Hematopoietic multipotent progenitor cell treated with erythropoietin and hydrocortisone succinate and interleukin-3 and kit ligand, for 15 days (in vitro differentiated cells): ENCODE measurements at regions not wholly inside any gene's neighbourhood (a gene's known extent, or its start where the extent isn't known, plus 50 kb on each side); places are given as distances from the start of the nearest gene placed in this dataset.
"Not testable (repeated sequence)": the region's sequence is repeated elsewhere in the genome, so short reads cannot be mapped to it uniquely, and the experiment has no call there.

Experiments
- DNase-seq: peaks from one replicate; pipeline ENCODE4 v3.0.0-alpha.2; 2015; ENCODE audit warnings: low spot score

DNA sequence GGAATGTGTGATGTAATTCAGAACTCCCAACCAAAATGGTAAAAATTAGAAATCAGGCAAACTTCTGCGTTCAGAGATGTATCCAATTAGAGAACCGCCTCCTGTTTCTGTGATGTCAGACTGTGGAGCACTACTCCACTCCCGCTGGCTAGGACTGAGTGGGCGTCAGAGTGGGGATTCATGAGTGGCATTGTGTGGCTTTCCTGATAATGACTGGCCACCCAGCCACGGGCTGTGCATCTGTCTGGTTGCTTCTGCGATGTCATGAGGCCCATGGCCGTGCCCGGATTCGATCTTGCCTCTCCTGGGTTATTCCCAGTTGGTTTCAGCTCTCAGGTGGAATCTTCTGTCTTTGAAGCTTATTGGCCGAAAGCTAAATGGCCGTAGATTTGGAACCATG lies 87.1 kb upstream of the KCNA1 start:
- DNase-seq = no peak

DNA sequence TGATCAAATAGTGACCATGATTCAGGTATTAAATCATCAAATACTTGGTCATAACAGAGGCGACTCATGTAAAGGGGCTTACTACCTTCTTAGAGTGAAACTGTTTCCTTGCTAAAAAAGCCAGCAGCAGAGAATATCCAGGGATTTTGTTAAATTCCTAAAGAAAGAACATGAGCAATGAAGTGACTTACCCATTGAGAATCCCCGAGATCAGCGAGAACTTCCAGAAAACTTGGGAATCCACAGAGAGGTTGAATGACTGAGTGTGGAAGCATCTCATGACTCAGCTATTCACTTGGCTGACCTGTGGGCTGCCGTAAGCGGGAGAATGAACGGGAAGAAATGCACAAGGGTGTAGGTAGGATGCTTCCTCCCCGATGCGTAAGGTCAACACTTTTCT lies 85.3 kb upstream of the KCNA1 start:
- no peak for DNase-seq

DNA sequence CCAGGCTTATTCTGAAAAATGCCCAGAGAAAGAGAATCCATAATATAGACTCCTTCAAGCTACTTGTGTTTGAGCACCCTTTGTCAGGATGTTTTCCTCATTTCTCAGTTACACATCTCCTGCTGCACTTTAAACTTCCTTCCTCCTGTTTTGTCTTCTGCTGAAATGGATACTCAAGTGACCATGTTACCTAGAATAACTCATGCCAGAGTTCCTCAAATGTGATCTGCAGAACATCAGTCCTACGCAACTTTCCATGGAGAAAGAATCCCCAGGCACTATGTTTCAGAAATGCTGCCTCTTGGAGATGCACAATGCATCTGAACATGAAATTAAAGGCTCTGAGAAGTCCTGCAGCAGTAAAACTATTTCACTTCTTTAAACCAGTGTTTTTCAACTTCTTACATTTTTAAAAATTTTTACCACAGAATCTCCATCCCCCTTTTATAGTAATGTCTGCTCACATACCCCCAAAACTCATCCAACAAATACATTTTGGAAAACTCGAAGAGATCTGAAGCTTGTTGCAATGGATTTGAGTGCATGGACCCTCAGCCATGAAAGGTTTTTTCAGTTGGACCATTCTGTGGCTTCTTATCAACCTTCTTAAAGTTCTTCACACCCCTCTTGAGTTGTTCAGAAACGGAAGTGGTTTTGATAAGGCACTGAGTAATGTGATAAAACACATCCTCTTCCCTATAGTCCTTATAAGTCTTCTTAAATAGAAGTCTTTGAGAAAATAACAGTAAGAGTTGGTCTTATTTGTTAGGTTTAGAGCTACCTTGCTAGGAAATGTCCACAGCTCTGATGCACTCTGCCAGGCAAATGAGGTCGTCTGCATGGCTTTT lies 84.5 kb upstream of the KCNA1 start:
- no peak for DNase-seq

DNA sequence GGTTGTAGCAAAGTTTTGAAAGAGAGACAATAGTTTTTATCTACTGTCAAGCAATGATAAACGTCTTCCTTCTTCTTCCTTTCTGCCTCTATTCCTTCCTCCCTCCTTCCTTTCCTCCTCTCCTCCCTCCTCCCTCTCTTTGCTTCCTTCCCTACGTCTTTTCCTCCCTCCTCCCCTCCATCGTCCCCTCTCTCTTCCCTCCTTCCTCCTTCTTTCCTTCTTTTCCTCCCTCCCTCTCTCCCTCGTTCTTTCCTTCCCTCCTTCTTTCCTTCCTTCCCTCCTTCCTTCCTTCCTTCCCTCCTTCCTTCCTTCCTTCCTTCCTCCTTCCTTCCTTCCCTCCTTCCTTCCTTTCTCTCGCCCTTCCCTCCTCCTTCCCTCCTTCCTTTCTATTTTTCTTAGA lies 82.8 kb upstream of the KCNA1 start:
- no peak for DNase-seq

DNA sequence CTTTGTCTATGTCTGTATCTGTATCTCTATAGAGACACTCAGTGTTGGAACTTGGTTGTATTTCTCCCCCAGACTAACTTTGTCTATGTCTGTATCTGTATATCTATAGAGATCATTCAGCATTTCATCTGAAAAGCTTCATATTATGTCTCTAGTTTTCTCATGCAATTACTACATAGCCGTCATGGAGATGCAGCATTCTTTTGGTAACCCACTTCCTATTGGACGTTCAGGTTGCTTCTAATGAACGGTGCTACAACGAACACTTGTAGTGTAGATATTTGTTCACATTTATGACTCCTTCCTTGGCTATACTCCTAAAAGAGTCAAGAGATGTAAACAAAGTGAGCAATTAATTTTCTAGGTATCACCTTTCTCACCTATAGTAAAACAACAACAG lies 81.5 kb upstream of the KCNA1 start:
- no peak for DNase-seq

DNA sequence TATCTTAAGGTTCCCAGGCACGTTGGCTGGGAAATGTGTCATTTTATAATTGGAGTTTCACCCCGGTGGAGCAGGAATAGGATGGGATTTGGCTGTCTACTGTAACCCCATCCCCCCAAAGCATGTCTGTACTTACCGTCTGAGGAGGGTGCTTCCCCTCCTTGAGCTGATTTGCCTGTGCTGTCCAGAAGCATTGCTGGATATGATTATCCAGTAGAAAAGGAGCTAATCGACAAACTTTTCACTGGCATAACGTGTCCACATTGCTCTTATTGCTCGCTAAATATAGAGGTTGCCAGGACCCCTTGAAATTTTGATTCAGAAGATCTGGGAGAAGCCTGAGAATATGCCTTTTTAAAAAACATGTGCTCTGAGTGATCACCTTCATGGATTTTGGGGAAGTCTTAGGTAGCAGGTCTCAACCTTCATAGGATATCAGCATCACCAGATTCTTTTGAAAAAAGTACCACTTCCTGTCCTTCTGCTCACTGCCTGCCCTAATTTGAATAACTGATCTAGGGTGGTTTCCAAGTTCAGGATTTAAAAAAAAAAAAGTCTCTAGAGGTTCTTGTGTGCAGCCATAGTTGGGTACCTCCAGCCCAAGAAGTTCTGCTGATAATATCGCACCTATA lies 80.4 kb upstream of the KCNA1 start:
- no peak for DNase-seq

DNA sequence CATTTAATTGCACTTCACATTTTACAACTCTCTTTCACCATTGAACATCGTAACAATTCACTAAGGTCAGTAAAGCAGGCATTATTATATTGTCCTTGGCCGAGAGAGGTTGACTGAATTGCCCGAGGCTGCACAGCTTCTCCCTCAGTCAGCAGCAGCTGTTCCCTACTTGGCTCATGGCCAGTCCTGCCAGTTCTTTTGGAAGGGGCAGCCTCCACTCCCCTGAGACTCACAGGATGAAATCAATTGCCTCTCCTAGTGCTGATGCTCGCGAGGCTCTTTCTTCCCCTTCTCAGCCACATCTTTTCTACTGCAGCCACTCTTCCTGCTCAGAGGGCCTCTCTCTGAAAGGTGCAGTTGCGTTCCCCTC lies 79.9 kb upstream of the KCNA1 start:
- no peak for DNase-seq

DNA sequence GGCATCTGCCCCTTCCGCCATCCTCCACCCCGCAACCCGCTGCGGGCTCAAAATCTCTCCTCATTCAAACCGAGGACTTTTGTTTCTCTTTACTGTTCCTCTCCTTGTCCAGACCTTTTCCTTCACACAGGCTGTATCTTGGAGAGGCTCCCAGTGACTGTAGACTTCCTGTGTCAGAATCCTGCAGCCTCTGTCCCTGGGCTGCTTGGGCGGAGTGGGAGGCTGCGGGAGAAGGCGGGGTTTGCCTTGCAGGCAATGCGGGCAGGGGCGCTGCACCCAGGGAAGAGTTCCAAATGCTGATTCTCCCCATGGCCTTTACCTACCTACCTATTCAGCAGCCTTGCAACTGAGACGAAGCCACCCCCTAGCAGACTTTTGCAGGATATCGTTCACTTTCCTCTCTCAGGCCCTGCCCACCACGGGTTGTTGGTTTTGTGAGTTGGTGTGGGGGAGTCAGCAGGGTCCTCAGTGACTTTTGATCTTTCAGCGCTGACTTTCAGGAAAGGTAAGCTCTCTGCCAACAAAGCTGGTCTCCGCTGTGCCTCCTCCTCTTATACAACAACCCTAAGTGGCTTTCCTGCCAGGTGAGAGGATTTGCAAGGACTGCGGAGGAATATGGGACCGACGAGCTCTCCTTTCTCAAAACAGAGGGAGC lies 79.0 kb upstream of the KCNA1 start:
- no peak for DNase-seq

DNA sequence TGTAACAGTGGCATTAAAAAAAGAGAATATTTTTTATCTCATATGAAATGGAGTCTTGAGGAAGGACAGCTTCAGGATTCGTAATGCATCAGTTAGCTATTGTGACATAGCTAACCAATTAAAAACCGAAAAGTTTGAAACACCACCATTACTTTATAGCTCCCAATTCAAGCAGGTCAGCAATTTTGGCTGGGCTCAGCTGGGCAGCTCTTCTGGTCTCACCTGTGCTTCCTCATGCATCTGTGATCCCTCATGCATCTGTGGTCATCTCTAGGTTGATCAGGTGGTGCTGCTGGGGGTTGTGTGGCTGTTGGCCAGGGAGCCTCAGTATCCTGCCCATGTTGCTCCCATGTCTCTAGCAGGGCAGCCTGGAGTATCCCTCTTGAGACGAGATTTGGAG lies 76.7 kb upstream of the KCNA1 start:
- no peak for DNase-seq

DNA sequence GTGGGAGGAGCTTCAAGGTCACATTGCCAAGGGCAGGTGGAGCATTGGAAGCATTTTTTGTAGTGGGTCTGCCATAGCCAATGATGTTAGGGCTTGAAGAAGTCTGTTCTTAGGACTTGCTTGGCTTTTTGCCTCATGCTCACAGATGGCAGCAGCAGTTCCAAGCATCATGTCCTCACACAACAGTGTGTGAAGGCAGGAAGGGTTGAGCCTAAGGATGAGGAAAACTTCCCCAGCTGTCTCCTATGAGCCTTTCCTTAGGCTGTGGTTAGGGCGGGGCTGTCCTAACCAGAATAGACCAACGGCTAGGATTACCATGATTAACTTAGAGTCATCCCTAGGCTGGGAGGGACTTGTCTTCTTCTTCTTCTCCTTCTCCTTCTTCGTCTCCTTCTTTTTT lies 76.2 kb upstream of the KCNA1 start:
- DNase-seq = no peak

DNA sequence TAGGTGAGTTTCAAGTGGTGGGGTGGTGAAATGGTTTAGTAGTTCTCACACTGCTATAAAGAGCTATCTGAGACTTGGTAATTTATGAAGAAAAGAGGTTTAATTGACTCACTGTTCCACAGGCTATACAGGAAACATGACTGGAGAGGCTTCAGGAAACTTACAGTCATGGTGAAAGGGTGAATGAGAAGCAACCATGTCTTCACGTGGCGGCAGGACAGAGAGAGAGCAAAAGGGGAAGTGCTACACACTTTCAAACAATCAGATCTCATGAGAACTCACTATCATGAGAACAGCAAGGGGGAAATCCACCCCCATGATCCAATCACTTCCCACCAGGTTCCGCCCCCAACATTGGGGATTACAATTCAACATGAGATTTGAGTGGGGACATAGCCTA lies 67.3 kb upstream of the KCNA1 start:
- not testable (repeated sequence) for DNase-seq

DNA sequence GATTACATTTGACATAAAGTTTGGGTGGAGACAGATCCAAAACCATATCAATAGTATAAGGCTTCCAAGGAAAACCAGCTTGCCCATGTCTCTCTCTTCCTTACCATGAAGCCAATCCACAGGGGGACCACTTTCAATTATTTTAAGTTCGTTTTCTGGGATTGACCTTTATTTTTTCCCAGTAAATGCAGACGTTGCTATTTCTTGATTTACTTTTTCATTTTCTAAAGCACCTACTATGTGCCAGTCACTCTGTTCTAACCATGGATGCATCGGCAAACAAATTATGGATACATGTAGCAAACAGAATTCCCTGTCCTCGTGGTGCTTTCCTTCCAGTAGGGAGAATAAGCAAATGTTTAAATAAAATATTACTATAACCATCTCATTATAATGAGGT lies 65.8 kb upstream of the KCNA1 start:
- no peak for DNase-seq

DNA sequence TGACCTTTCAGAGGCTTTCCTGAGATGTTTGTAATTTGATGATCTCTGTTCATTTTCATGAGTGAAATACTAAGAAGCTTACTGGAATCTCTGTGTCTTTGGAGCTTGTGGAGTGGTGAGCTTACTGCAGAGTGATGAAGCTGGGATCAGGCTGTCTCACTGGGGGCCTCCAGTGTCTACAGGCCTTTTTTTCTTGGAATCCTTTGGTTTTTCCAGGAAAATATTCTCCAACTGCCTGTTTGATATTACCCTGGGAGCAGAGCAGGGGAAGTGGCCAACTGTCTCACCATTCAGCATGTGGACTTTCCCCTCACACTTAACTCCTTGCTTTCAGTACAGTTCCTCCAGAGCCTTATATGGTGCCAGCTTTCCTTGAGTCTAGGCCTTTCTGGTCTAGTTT lies 62.0 kb upstream of the KCNA1 start:
- no peak for DNase-seq

DNA sequence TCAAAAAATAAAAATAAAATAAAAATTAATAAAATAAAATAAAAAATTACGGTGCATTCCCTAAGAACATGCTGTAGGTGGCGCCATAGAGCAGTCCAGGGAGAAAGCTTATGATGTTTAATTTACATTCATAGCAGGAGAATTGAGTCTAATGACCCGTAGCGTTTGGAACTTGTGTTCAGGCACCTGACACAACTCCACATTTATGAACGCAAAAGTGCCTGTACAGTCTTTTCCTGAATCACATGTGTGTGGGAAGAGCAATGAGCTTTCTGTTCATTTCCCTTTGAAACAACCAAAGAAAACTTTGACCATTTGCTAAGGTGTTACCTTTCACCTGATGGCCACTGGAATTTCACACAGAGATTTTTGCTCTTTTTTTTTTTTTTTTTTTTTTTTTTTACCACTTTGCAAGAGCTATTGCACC lies 60.6 kb upstream of the KCNA1 start:
- peak; percentile 22 for DNase-seq

DNA sequence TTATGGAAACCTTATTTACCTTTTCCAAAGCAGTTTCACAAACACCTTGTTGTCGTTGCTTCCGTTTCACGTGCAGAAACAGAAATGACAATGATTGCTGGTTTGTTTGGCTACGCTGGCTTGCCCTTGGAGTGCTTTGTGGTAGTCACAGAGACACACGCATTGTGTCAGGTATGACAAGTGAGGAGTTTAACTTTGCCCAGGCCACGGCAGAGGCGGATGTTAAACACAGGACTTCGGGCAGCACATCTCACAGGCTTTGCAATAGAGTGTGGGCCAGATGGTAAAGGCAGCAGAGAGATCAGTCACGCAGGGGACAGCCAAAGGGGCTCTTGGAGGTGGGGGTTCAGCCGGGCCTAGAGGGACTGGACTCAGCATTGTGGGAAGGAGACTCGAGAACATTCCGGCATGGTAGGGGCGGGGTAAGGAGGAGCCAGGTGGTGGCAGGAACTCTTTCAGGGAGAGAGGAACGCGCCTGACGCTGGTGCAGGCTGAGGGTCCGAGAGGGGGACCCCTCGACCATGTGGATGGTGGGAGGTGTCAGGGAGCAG lies 59.8 kb upstream of the KCNA1 start:
- no peak for DNase-seq

DNA sequence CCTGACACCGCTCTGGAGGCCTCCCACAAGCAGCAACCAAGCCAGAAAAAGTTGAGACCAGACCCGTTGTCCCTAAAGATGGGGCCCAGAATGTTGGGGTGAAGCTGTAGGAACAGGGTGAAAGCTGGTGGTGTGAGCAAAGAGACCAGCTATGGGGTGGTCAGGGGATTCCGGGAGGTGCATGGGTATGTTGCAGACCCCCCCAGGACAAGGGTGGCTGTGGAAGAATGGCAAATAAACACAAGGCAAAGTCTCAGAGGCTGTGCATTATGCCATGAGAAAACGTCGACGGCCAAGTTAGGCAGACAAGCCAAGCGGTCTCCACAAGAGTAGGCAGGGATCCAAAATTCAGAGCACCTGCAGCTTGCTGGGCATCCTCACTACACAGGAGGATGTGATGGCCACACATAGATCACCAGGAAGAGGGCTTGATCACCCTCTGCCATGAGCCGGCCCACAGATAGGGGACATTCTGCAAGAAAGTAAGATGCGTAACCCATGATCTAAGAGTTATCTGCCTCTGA lies 58.8 kb upstream of the KCNA1 start:
- DNase-seq = no peak

DNA sequence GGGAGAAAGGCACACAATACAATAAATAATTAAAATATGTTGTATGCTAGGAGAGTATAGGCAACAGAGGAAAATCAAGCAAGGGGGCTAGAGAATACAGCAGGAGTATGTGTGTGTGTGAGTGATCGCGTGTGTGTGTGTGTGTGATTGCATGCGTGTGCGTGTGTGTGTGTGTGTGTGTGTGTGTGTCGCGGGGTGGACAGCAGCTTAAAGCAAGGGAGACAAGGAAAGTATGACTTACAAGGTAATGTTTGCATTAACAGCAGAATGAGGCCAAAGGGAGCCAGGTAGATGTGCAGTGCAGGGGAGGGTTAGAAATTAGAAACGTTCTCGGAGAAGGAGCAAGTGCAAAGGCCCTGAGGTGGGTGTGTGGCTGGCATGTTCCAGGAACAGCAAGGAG lies 57.4 kb upstream of the KCNA1 start:
- DNase-seq = no peak

DNA sequence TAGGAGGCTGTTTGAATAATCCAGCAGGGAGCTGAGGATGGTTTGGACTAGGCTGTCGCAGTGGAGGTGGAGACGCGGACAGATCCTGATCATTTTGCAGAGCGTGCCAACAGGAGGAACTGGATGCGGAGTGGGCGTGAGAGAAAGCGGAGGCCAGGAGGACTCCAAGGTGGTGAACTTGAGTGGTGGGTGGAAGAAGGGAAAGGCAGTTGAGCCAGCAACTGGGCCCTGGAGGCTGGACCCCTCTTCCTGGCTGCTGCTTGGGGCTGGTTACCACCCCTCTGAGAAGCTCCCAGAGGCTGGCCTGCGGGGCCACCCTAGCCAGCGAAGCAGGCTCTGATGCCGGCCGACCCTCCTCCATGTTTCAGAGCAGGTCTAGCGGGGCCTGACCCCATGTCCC lies 56.8 kb upstream of the KCNA1 start:
- DNase-seq = no peak

DNA sequence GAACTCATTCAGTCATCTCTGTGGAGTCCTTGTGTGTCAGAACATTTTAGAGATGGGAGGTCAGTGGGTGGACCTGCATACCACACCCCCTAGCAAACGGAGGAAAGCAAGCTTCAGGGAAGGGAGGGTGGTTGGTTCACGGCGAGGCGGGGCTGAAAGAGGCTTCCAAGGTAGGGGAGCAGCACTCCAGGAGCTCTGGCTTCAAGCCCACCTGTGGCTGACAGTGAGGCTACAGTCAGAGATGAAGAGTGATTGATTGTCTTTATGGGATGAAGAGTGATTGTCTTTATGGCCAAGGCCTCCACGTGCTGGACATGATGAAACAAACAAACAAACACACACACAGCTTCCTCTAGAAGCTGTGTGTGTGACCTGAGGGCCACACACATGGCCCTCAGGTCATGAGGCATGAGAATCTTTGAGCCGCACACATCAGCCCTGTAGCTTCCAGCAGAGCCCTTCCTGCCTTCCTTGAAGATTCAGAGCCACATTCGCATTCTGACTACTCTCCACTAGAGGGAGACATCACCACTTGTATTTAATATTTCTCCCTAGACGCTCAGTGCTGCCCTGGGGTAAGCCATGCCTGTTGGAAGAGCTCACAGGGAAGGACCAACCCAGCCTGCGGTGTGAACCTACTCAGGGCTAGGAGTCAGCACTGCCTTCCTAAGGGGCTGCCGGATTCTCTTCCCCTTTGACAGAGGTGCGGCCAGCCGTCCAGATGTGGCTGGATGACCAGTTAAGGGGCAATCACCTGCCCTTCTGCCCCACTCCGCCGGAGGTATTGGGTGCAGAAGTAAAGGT lies 54.4 kb upstream of the KCNA1 start:
- peak; percentile 50 for DNase-seq

DNA sequence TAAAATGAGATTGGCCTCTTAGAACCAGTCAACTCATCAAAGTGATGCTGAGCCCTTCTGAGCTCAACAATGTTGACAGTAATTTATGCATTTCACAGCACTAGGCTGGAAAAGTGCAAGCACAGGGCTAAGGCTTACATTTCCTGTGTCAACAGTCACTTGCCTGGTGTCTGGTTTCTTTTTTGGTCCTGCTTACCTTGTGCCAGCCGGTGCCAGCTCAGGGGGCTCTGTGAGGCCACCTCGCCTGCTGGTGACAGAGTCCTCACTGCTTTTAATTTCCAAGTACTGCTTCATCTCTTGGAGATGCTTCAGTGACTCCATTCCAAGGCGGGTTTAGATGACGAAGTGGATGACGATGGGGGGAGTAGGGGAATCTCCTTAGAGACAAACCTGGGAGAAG lies 53.1 kb upstream of the KCNA1 start:
- no peak for DNase-seq

DNA sequence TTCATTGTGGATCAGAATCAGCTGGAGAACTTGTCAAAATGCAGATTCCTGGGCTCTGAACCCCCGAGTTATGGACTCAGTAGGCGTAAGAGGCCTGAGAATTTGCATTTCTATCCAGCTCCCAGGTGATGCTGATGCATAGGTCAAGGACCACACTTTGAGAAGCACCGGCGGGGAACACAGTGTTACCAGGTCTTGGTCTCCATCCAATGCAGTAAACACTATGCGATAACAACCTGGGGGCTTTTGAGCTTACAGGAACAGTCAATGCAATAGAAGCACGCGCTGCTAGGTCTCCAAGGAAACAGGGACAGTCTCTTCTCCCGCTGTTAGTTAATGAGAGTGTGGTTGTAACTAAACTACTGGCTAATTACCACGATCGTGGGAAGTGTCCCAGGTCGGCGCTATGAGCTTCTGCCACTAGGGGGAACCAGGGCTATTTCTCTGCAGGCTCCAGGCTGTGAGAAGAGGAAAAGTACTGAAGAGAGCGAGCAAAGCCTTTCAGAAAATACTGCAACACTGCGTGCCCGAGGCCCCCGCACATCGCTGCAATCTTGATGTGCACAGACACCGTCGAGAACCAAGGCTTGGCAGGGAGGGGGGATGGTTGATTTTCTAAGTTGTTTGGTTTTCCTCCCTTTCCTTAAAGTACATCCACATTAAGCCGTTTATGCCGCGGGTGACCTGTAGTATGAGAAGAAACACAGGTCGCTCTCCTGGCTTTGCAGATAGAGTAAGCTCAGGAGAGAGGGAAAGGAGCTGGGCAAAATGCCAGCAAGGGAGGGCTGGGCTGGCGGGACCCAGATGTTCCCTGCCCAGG lies 52.0 kb upstream of the KCNA1 start:
- peak; percentile 17 for DNase-seq
